ENCODE measurements at regions not wholly inside any gene's neighbourhood (a gene's known extent, or its start where the extent isn't known, plus 50 kb on each side); places are given as distances from the start of the nearest gene placed in this dataset.
A peak's percentile ranks its signal among the peaks of the same experiment; 100 is the strongest.

GRCh38 chr6:99801805-99802204 lies 192.2 kb downstream of the MCHR2 start:
- no peak overlapping the region for H3K4me3 ChIP-seq (ENCODE audit: low read depth, low read length)

- H3K4me3 ChIP-seq (ENCODE audit: low read depth, low read length) = no peak overlapping the region
These were observed 191.5 kb downstream of the MCHR2 start for GRCh38 chr6:99802396-99803031.

DNA sequence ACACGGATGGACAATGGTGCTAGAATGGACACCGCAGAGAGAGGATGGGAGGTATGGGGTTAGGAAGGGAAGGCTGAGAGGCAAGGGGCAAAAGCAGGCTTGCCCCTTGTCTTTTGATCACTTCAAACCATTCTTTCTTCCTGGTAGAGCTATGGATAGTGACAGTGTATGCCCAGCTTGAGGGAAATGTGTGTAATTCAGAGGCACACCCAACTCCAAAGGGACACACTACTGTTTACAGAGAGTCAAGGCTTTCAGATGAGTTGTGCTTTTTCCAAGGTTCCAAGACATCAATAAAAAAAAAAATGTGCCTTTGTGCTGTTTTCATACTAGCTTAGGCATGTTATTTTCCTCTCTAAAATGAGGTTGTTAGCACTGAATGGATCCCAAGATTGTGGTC lies 185.0 kb downstream of the MCHR2 start:
- no peak overlapping the region for H3K4me3 ChIP-seq (ENCODE audit: low read depth, low read length)

- H3K4me3 ChIP-seq (ENCODE audit: low read depth, low read length) = no peak overlapping the region
These were observed 183.7 kb downstream of the MCHR2 start for GRCh38 chr6:99810295-99810694.

GRCh38 chr6:99810942-99811620 lies 182.9 kb downstream of the MCHR2 start:
- no peak overlapping the region for H3K4me3 ChIP-seq (ENCODE audit: low read depth, low read length)

GRCh38 chr6:99811636-99812035 lies 182.4 kb downstream of the MCHR2 start:
- H3K4me3 ChIP-seq (ENCODE audit: low read depth, low read length) = no peak overlapping the region

GRCh38 chr6:99813565-99813964 lies 180.5 kb downstream of the MCHR2 start:
- no peak overlapping the region for H3K4me3 ChIP-seq (ENCODE audit: low read depth, low read length)

DNA sequence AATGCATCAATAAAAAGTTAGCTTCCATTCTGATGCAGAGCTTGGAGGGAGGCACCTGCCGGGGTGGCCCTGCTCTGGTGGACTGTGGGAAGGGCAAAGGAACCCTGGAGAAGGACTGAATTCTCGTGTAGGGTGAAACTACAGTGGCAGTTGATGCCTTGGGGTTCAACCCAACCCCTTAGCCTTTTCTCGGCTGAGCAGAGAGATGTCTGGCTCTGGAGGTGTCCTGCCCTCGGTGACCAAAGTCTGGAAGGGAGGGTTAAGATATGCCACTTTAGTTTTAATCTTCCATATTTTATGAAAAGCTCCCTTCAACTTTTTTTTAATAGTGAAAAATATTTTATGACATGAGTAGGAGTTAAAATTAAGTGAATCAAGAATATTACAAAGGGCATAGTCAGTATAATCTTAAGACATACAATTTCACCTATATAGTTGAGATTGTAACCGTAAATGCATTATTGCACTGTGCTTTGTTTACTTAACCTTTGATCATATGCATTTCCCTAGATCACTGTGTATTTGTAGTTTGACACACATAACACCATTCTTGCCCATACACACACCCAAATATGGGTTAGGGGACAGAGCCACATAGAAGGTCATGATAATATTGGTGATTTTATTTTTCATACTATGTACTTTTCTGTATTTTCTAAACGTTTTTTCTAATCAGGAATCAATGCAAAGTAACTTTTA lies 179.6 kb downstream of the MCHR2 start:
- no peak overlapping the region for H3K4me3 ChIP-seq (ENCODE audit: low read depth, low read length)

- H3K4me3 ChIP-seq (ENCODE audit: low read depth, low read length) = no peak overlapping the region
These were observed 177.2 kb downstream of the MCHR2 start for GRCh38 chr6:99816795-99817194.

GRCh38 chr6:99818161-99818560 lies 175.9 kb downstream of the MCHR2 start:
- H3K4me3 ChIP-seq (ENCODE audit: low read depth, low read length) = no peak overlapping the region

GRCh38 chr6:99819853-99820252 lies 174.2 kb downstream of the MCHR2 start:
- H3K4me3 ChIP-seq (ENCODE audit: low read depth, low read length) = no peak overlapping the region

DNA sequence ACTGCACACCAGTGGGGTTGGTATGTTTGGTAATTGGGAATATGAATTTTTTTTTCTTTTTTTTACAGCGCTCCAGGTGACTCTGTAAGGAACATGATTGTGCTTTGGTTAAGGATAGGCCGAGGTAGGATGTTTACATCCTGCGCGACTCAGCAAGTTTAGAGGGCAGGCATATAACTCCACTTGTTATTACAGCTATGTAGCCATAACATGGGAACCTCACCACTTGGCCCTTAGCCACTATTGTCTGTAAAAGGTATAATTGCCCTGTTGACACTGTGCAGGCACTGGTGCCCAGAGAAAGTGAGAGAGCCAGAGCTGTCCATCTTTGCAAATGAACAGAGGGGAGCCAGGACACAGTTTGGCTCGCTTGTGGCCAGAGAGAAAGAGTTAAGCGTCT lies 172.9 kb downstream of the MCHR2 start:
- no peak overlapping the region for H3K4me3 ChIP-seq (ENCODE audit: low read depth, low read length)

- H3K4me3 ChIP-seq (ENCODE audit: low read depth, low read length) = peak overlapping the region; percentile 33
These were observed 171.1 kb downstream of the MCHR2 start for GRCh38 chr6:99822741-99823512.

GRCh38 chr6:99823513-99824235 lies 170.3 kb downstream of the MCHR2 start:
- peak overlapping the region; percentile 33 for H3K4me3 ChIP-seq (ENCODE audit: low read depth, low read length)

DNA sequence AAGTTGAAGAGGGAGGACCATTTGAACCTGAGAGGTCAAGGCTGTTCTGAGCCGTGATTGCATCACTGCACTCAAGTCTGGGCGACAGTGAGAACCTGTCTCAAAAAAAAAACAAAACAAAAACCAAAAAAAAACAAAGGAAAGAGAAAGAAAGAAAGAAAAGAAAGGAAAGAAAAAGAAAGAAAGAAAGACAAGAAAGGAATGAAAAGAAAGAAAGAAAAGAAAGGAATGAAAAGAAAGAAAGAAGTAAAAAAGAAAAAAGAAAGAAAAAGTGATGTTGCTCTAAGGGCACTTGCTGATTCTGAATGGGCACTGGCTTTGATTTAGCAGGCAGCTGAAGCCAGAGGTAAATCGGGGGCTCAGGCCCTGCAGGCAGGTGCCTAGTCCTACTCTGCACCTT lies 161.0 kb downstream of the MCHR2 start:
- H3K4me3 ChIP-seq (ENCODE audit: low read depth, low read length) = no peak overlapping the region

DNA sequence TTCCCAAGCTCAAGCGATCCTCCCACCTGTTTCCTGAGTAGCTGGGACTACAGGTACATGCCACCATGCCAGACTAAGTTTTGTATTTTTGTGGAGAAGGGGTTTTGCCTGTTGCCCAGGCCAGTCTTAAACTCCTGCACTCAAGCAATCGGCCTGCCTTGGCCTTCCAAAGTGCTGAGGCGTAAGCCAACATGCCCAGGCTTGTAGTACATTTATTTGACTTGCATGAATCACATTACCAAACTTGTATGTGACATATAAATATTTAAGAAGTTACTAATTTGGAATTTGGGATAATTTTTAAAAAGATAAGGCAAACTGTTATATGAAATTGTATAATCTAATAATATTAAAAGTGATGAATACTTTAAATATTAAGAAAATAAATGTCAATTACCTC lies 157.6 kb downstream of the MCHR2 start:
- no peak overlapping the region for H3K4me3 ChIP-seq (ENCODE audit: low read depth, low read length)

GRCh38 chr6:99838607-99839006 lies 155.4 kb downstream of the MCHR2 start:
- H3K4me3 ChIP-seq (ENCODE audit: low read depth, low read length) = no peak overlapping the region

DNA sequence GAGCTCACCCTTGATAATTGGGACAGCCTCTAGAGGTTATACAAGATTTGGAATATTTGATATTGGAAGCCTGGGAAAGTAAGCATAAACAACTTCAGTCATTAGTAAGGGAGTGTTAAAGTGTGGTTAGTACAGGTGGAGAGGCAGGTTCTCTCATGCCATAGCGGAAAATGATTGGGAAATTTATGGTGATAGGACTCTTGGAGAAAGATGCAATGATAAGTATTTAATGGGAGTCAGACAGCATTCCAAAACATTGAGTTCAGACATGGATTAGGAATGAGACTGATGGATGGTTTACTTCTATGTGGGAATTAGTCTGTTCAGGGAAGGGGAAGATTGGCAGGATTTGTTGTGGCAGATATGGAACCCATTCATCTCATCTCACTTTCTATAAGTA lies 152.7 kb downstream of the MCHR2 start:
- no peak overlapping the region for H3K4me3 ChIP-seq (ENCODE audit: low read depth, low read length)

GRCh38 chr6:99846006-99846405 lies 148.0 kb downstream of the MCHR2 start:
- H3K4me3 ChIP-seq (ENCODE audit: low read depth, low read length) = no peak overlapping the region

DNA sequence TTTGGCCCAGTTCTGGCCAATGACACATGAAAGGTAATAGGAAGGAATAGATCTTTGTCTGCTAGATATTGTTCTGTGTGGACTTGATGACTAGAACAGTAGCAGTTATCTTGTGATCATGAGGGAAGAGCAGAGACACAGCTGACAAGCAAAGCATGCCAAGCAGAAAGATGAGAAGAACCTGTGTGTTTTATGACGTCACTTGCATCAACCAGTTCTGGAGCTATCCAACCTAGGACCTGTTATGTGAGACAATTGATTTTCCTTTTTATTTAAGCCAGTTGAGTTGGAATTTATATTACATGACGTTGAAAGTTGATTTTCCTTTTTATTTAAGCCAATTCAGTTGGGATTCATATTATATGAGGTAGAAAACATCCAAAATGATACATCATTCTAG lies 143.2 kb downstream of the MCHR2 start:
- H3K4me3 ChIP-seq (ENCODE audit: low read depth, low read length) = no peak overlapping the region

- no peak overlapping the region for H3K4me3 ChIP-seq (ENCODE audit: low read depth, low read length)
These were observed 142.0 kb downstream of the MCHR2 start for GRCh38 chr6:99852031-99852430.
